ENCODE measurements at regions not wholly inside any gene's neighbourhood (a gene's known extent, or its start where the extent isn't known, plus 50 kb on each side); places are given as distances from the start of the nearest gene placed in this dataset.

GRCh38 chrY:19262310-19262709 lies 482.2 kb downstream of the KDM5D start:
- H3K9me3 ChIP-seq (ENCODE audit: control insufficient read depth in 1 of 2, low read length in 2 of 2), result no peaks in the 10 kb centered on the region
- H3K4me1 ChIP-seq (ENCODE audit: control insufficient read depth in 1 of 2, insufficient read depth in 2 of 2, low read length in 2 of 2), result no peaks in the 10 kb centered on the region
- H3K4me3 ChIP-seq (ENCODE audit: low read depth in 1 of 2, low read length in 2 of 2), result no peak overlapping the region
- no peaks in the 10 kb centered on the region for H3K27me3 ChIP-seq (ENCODE audit: low read depth, low read length)
- H3K27ac ChIP-seq (ENCODE audit: low read length), result no peak overlapping the region
- no peaks in the 10 kb centered on the region for H3K36me3 ChIP-seq (ENCODE audit: control insufficient read depth in 1 of 2, insufficient read depth in 2 of 2, low read length in 2 of 2)

GRCh38 chrY:19232276-19232994 lies 458.9 kb upstream of the HSFY2 start:
- H3K36me3 ChIP-seq (ENCODE audit: control insufficient read depth in 1 of 2, insufficient read depth in 2 of 2, low read length in 2 of 2), result no peaks in the 10 kb centered on the region
- no peaks in the 10 kb centered on the region for H3K9me3 ChIP-seq (ENCODE audit: control insufficient read depth in 1 of 2, low read length in 2 of 2)
- no peak overlapping the region for H3K4me3 ChIP-seq (ENCODE audit: low read depth in 1 of 2, low read length in 2 of 2)

GRCh38 chrY:19220784-19221183 lies 447.2 kb upstream of the HSFY2 start:
- no peaks in the 10 kb centered on the region for H3K4me1 ChIP-seq (ENCODE audit: control insufficient read depth in 1 of 2, insufficient read depth in 2 of 2, low read length in 2 of 2)
- no peak overlapping the region for H3K27ac ChIP-seq (ENCODE audit: low read length)
- no peak overlapping the region for H3K4me3 ChIP-seq (ENCODE audit: low read depth in 1 of 2, low read length in 2 of 2)
- H3K9me3 ChIP-seq (ENCODE audit: control insufficient read depth in 1 of 2, low read length in 2 of 2), result no peaks in the 10 kb centered on the region
- no peaks in the 10 kb centered on the region for H3K36me3 ChIP-seq (ENCODE audit: control insufficient read depth in 1 of 2, insufficient read depth in 2 of 2, low read length in 2 of 2)
- no peaks in the 10 kb centered on the region for H3K27me3 ChIP-seq (ENCODE audit: low read depth, low read length)

More at GRCh38 chrY:19232276-19232994, 458.9 kb upstream of the HSFY2 start:
- no peaks in the 10 kb centered on the region for H3K4me1 ChIP-seq (ENCODE audit: control insufficient read depth in 1 of 2, insufficient read depth in 2 of 2, low read length in 2 of 2)
- H3K27me3 ChIP-seq (ENCODE audit: low read depth, low read length), result no peaks in the 10 kb centered on the region
- H3K27ac ChIP-seq (ENCODE audit: low read length), result no peak overlapping the region

- H3K27me3 ChIP-seq (ENCODE audit: low read depth, low read length), result no peaks in the 10 kb centered on the region
- no peaks in the 10 kb centered on the region for H3K9me3 ChIP-seq (ENCODE audit: control insufficient read depth in 1 of 2, low read length in 2 of 2)
- no peaks in the 10 kb centered on the region for H3K4me1 ChIP-seq (ENCODE audit: control insufficient read depth in 1 of 2, insufficient read depth in 2 of 2, low read length in 2 of 2)
- H3K36me3 ChIP-seq (ENCODE audit: control insufficient read depth in 1 of 2, insufficient read depth in 2 of 2, low read length in 2 of 2), result no peaks in the 10 kb centered on the region
- no peak overlapping the region for H3K27ac ChIP-seq (ENCODE audit: low read length)
- no peak overlapping the region for H3K4me3 ChIP-seq (ENCODE audit: low read depth in 1 of 2, low read length in 2 of 2)
Measured at GRCh38 chrY:19208915-19209314, 435.4 kb upstream of the HSFY2 start.

- H3K4me1 ChIP-seq (ENCODE audit: control insufficient read depth in 1 of 2, insufficient read depth in 2 of 2, low read length in 2 of 2), result no peaks in the 10 kb centered on the region
- no peak overlapping the region for H3K4me3 ChIP-seq (ENCODE audit: low read depth in 1 of 2, low read length in 2 of 2)
- H3K27me3 ChIP-seq (ENCODE audit: low read depth, low read length), result no peaks in the 10 kb centered on the region
Measured at GRCh38 chrY:19207048-19207447, 433.5 kb upstream of the HSFY2 start.

GRCh38 chrY:19180824-19181223 lies 407.3 kb upstream of the HSFY2 start:
- no peaks in the 10 kb centered on the region for H3K4me1 ChIP-seq (ENCODE audit: control insufficient read depth in 1 of 2, insufficient read depth in 2 of 2, low read length in 2 of 2)
- H3K27ac ChIP-seq (ENCODE audit: low read length), result no peak overlapping the region
- H3K9me3 ChIP-seq (ENCODE audit: control insufficient read depth in 1 of 2, low read length in 2 of 2), result peaks cover 0 to 5% of the 10 kb centered on the region in 2 donors
- no peaks in the 10 kb centered on the region for H3K27me3 ChIP-seq (ENCODE audit: low read depth, low read length)
- no peak overlapping the region for H3K4me3 ChIP-seq (ENCODE audit: low read depth in 1 of 2, low read length in 2 of 2)
- no peaks in the 10 kb centered on the region for H3K36me3 ChIP-seq (ENCODE audit: control insufficient read depth in 1 of 2, insufficient read depth in 2 of 2, low read length in 2 of 2)

More at GRCh38 chrY:19207048-19207447, 433.5 kb upstream of the HSFY2 start:
- Histone ChIP-seq H3K27ac (ENCODE audit: low read length) (no peak overlapping the region), H3K9me3 (ENCODE audit: control insufficient read depth in 1 of 2, low read length in 2 of 2) (no peaks in the 10 kb centered on the region), H3K36me3 (ENCODE audit: control insufficient read depth in 1 of 2, insufficient read depth in 2 of 2, low read length in 2 of 2) (no peaks in the 10 kb centered on the region)

- no peak overlapping the region for H3K4me3 ChIP-seq (ENCODE audit: low read depth in 1 of 2, low read length in 2 of 2)
- H3K36me3 ChIP-seq (ENCODE audit: control insufficient read depth in 1 of 2, insufficient read depth in 2 of 2, low read length in 2 of 2), result no peaks in the 10 kb centered on the region
- no peaks in the 10 kb centered on the region for H3K4me1 ChIP-seq (ENCODE audit: control insufficient read depth in 1 of 2, insufficient read depth in 2 of 2, low read length in 2 of 2)
- no peak overlapping the region for H3K27ac ChIP-seq (ENCODE audit: low read length)
- no peaks in the 10 kb centered on the region for H3K27me3 ChIP-seq (ENCODE audit: low read depth, low read length)
- H3K9me3 ChIP-seq (ENCODE audit: control insufficient read depth in 1 of 2, low read length in 2 of 2), result no peaks in the 10 kb centered on the region
Measured at GRCh38 chrY:19168202-19168565, 394.6 kb upstream of the HSFY2 start.

- H3K4me3 ChIP-seq (ENCODE audit: low read depth in 1 of 2, low read length in 2 of 2), result no peak overlapping the region
- H3K9me3 ChIP-seq (ENCODE audit: control insufficient read depth in 1 of 2, low read length in 2 of 2), result no peaks in the 10 kb centered on the region
- no peak overlapping the region for H3K27ac ChIP-seq (ENCODE audit: low read length)
- H3K27me3 ChIP-seq (ENCODE audit: low read depth, low read length), result no peaks in the 10 kb centered on the region
- H3K4me1 ChIP-seq (ENCODE audit: control insufficient read depth in 1 of 2, insufficient read depth in 2 of 2, low read length in 2 of 2), result no peaks in the 10 kb centered on the region
- no peaks in the 10 kb centered on the region for H3K36me3 ChIP-seq (ENCODE audit: control insufficient read depth in 1 of 2, insufficient read depth in 2 of 2, low read length in 2 of 2)
Measured at GRCh38 chrY:19167319-19168201, 394.0 kb upstream of the HSFY2 start.

GRCh38 chrY:19148783-19149182 lies 375.2 kb upstream of the HSFY2 start:
- no peaks in the 10 kb centered on the region for H3K27me3 ChIP-seq (ENCODE audit: low read depth, low read length)
- no peak overlapping the region for H3K27ac ChIP-seq (ENCODE audit: low read length)
- no peak overlapping the region for H3K4me3 ChIP-seq (ENCODE audit: low read depth in 1 of 2, low read length in 2 of 2)
- H3K36me3 ChIP-seq (ENCODE audit: control insufficient read depth in 1 of 2, insufficient read depth in 2 of 2, low read length in 2 of 2), result no peaks in the 10 kb centered on the region
- H3K9me3 ChIP-seq (ENCODE audit: control insufficient read depth in 1 of 2, low read length in 2 of 2), result no peaks in the 10 kb centered on the region
- no peaks in the 10 kb centered on the region for H3K4me1 ChIP-seq (ENCODE audit: control insufficient read depth in 1 of 2, insufficient read depth in 2 of 2, low read length in 2 of 2)

- H3K4me1 ChIP-seq (ENCODE audit: control insufficient read depth in 1 of 2, insufficient read depth in 2 of 2, low read length in 2 of 2), result no peaks in the 10 kb centered on the region
- no peak overlapping the region for H3K4me3 ChIP-seq (ENCODE audit: low read depth in 1 of 2, low read length in 2 of 2)
- H3K27ac ChIP-seq (ENCODE audit: low read length), result no peak overlapping the region
- no peaks in the 10 kb centered on the region for H3K27me3 ChIP-seq (ENCODE audit: low read depth, low read length)
- no peaks in the 10 kb centered on the region for H3K36me3 ChIP-seq (ENCODE audit: control insufficient read depth in 1 of 2, insufficient read depth in 2 of 2, low read length in 2 of 2)
- no peaks in the 10 kb centered on the region for H3K9me3 ChIP-seq (ENCODE audit: control insufficient read depth in 1 of 2, low read length in 2 of 2)
Measured at GRCh38 chrY:19146296-19146695, 372.8 kb upstream of the HSFY2 start.

- no peaks in the 10 kb centered on the region for H3K9me3 ChIP-seq (ENCODE audit: control insufficient read depth in 1 of 2, low read length in 2 of 2)
- H3K27ac ChIP-seq (ENCODE audit: low read length), result no peak overlapping the region
- H3K36me3 ChIP-seq (ENCODE audit: control insufficient read depth in 1 of 2, insufficient read depth in 2 of 2, low read length in 2 of 2), result no peaks in the 10 kb centered on the region
- H3K27me3 ChIP-seq (ENCODE audit: low read depth, low read length), result no peaks in the 10 kb centered on the region
- H3K4me3 ChIP-seq (ENCODE audit: low read depth in 1 of 2, low read length in 2 of 2), result no peak overlapping the region
- no peaks in the 10 kb centered on the region for H3K4me1 ChIP-seq (ENCODE audit: control insufficient read depth in 1 of 2, insufficient read depth in 2 of 2, low read length in 2 of 2)
Measured at GRCh38 chrY:19142093-19142492, 368.6 kb upstream of the HSFY2 start.
